ENCODE measurements at regions not wholly inside any gene's neighbourhood (a gene's known extent, or its start where the extent isn't known, plus 50 kb on each side); places are given as distances from the start of the nearest gene placed in this dataset.

DNA sequence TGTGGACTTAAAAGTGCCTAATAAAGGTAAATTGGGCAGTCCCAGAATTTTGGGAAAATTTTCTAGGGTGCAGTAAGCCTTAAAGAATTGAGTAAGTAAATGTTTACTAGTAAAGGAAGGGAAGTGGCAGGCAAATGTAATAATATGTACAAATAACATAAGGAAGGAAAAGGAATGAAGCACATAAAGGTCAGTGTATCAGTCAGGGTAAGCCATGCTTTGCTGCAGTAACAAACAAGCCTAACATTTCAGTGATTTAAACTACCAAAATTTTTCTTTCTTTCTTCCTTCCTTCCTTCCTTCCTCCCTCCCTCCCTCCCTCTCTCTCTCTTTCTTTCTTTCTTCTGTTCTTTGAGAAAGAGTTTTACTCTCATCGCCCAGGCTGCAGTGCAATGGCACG lies 117.5 kb downstream of the HAO1 start:
- TF ChIP-seq CTCF (IDR thresholded peaks at IDR 0.05), result no peak
- no peak for TF ChIP-seq POLR2A (IDR thresholded peaks at IDR 0.05)

Measured in uterus (tissue), 2 donors.